ENCODE measurements at regions not wholly inside any gene's neighbourhood (a gene's known extent, or its start where the extent isn't known, plus 50 kb on each side); places are given as distances from the start of the nearest gene placed in this dataset.

- TF ChIP-seq ZFX (IDR thresholded peaks at IDR 0.05): no peak
- TF ChIP-seq CTCF (conservative IDR thresholded peaks at IDR 0.05): no peak
- no peak overlapping the region for H3K27ac ChIP-seq
Observed at GRCh38 chr7:28231176-28231575, 50.6 kb upstream of the JAZF1 start.

- H3K27ac ChIP-seq: no peak overlapping the region
- TF ChIP-seq CTCF (conservative IDR thresholded peaks at IDR 0.05) (no peak), ZFX (IDR thresholded peaks at IDR 0.05) (no peak)
Observed at GRCh38 chr7:28236560-28236959, 56.0 kb upstream of the JAZF1 start.

GRCh38 chr7:28237363-28237762 is 56.8 kb upstream of the JAZF1 start:
- no peak overlapping the region for H3K27ac ChIP-seq
- TF ChIP-seq ZFX (IDR thresholded peaks at IDR 0.05): no peak
- TF ChIP-seq CTCF (conservative IDR thresholded peaks at IDR 0.05): no peak

GRCh38 chr7:28239823-28240204 is 59.2 kb upstream of the JAZF1 start:
- TF ChIP-seq ZFX (IDR thresholded peaks at IDR 0.05) (no peak), CTCF (conservative IDR thresholded peaks at IDR 0.05) (no peak)
- H3K27ac ChIP-seq: no peak overlapping the region

- TF ChIP-seq CTCF (conservative IDR thresholded peaks at IDR 0.05) (no peak), ZFX (IDR thresholded peaks at IDR 0.05) (no peak)
- no peak overlapping the region for H3K27ac ChIP-seq
Observed at GRCh38 chr7:28240481-28240880, 59.9 kb upstream of the JAZF1 start.

- TF ChIP-seq CTCF (conservative IDR thresholded peaks at IDR 0.05): no peak
- TF ChIP-seq ZFX (IDR thresholded peaks at IDR 0.05): no peak
- H3K27ac ChIP-seq: no peak overlapping the region
Observed at GRCh38 chr7:28243861-28244260, 63.3 kb upstream of the JAZF1 start.

GRCh38 chr7:28245123-28245878 is 64.7 kb upstream of the JAZF1 start:
- H3K27ac ChIP-seq: no peak overlapping the region

More at GRCh38 chr7:28245123-28245878, 64.7 kb upstream of the JAZF1 start:
- TF ChIP-seq ZFX (IDR thresholded peaks at IDR 0.05): no peak
- TF ChIP-seq CTCF (conservative IDR thresholded peaks at IDR 0.05): no peak

All from C4-2B (cell line).